ENCODE measurements at regions not wholly inside any gene's neighbourhood (a gene's known extent, or its start where the extent isn't known, plus 50 kb on each side); places are given as distances from the start of the nearest gene placed in this dataset.

- no peak for DNase-seq (ENCODE audit: low read depth)
Measured at GRCh38 chr11:116505298-116506262, 267.2 kb downstream of the BUD13 start.

- no peak for DNase-seq (ENCODE audit: low read depth)
Measured at GRCh38 chr11:116504541-116505297, 268.1 kb downstream of the BUD13 start.

GRCh38 chr11:116503216-116504160 lies 269.3 kb downstream of the BUD13 start:
- DNase-seq (ENCODE audit: low read depth): no peak

GRCh38 chr11:116502641-116503061 lies 270.1 kb downstream of the BUD13 start:
- no peak for DNase-seq (ENCODE audit: low read depth)

- no peak for DNase-seq (ENCODE audit: low read depth)
Measured at GRCh38 chr11:116501728-116502127, 271.1 kb downstream of the BUD13 start.

- DNase-seq (ENCODE audit: low read depth): no peak
Measured at GRCh38 chr11:116500947-116501602, 271.7 kb downstream of the BUD13 start.

- DNase-seq (ENCODE audit: low read depth): no peak
Measured at GRCh38 chr11:116500026-116500946, 272.5 kb downstream of the BUD13 start.

GRCh38 chr11:116499396-116500003 lies 273.3 kb downstream of the BUD13 start:
- peak; percentile 9 for DNase-seq (ENCODE audit: low read depth)

GRCh38 chr11:116498161-116498560 lies 274.6 kb downstream of the BUD13 start:
- no peak for DNase-seq (ENCODE audit: low read depth)

GRCh38 chr11:116492600-116492999 lies 280.2 kb downstream of the BUD13 start:
- DNase-seq (ENCODE audit: low read depth): no peak

GRCh38 chr11:116488836-116489389 lies 283.9 kb downstream of the BUD13 start:
- DNase-seq (ENCODE audit: low read depth): no peak

- DNase-seq (ENCODE audit: low read depth): no peak
Measured at GRCh38 chr11:116485425-116485824, 287.4 kb downstream of the BUD13 start.

GRCh38 chr11:116482716-116483115 lies 290.1 kb downstream of the BUD13 start:
- DNase-seq (ENCODE audit: low read depth): no peak

GRCh38 chr11:116481126-116481675 lies 291.6 kb downstream of the BUD13 start:
- DNase-seq (ENCODE audit: low read depth): no peak

- DNase-seq (ENCODE audit: low read depth): no peak
Measured at GRCh38 chr11:116478669-116479668, 293.8 kb downstream of the BUD13 start.

- no peak for DNase-seq (ENCODE audit: low read depth)
Measured at GRCh38 chr11:116478205-116478604, 294.6 kb downstream of the BUD13 start.

- no peak for DNase-seq (ENCODE audit: low read depth)
Measured at GRCh38 chr11:116473790-116474346, 298.9 kb downstream of the BUD13 start.

Measured in stromal cell of bone marrow (primary cell).